HG03135 (cell line): ENCODE measurements at regions not wholly inside any gene's neighbourhood (a gene's known extent, or its start where the extent isn't known, plus 50 kb on each side); places are given as distances from the start of the nearest gene placed in this dataset.

Experiments
- ATAC-seq: cut with Tn5 transposase; IDR thresholded peaks from one replicate; pipeline ENCODE4 v1.9.1; 2021; ENCODE audit warnings: mild to moderate bottlenecking, moderate library complexity; ENCODE audit not compliant: unreplicated experiment

DNA sequence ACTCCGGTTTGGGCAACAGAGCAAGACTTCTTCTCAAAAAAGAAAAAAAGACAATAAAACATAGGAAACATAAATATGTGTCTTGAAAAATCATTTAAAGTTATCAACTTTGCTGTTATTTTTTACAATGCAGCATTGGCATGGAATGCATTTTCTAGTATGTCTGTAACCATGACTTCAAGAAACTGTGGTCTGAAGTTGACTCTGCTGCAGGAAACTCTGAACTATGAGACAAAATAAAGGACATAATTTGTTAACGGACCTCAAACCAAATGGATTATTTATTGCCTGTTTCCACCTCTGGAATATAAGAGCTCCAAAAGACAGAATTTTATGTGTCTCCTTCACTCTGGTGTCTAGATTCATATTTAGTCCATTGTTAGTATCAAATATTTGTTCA is 79.1 kb downstream of the TRIB2 start:
- ATAC-seq, result no peak

- ATAC-seq, result no peak
These were observed 79.9 kb downstream of the TRIB2 start for GRCh38 chr2:12796657-12797056.

DNA sequence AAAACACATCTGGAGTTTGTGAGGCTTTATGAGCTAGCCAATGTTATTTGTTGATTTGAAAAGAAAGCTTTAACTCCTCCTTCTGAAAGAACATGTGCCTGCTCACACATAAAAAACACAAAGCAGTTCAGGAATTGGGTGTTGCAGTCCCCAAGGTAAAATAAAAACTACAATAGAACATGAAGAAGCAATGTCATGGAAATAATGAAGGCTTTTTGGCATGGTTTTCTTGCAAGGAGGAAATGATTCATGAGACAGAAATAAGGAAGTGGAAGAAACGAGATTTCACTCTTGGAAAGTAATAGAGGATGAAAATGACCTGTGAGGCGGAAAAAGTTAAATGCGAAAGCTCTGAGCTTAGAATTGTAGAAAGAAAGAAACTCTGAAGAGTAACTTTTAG is 81.1 kb downstream of the TRIB2 start:
- ATAC-seq, result no peak

DNA sequence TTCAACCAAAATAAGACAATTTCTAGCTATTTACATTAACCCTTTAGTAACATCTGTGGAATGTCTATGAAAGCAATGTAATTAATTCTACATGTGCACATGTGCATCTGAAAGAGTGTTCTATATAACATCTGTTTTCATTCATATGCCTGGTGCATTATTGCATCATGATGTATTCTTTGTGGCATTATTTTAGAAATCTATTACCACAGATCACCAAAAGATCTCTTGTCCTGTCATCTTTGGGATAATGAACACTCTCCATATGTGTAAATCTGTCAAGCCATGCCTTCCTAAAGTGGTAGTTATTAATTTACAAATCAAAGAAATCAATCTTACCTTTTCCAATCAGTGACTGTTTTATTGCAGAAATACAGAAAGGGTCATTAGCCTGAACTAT is 86.9 kb downstream of the TRIB2 start:
- ATAC-seq, result no peak

GRCh38 chr2:12804091-12804856 is 87.5 kb downstream of the TRIB2 start:
- no peak for ATAC-seq

DNA sequence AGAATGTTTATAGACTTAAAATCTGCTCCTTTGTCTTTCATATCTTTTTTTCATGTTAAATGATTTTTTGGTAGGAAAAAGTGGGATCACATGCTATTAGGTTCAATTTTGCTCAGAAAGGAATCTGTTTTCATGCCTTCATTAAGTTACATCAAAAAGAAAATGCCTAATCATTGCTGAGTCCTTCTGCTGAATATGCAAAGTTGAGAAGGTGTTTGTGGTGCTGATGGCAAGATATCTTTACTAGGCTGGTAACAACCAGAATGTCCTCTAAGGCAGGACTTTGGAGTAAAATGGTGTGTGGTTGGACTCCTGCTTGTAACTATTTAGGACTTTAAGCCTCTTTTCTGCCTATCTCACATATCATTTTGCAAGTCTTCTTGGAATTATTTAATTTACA is 88.3 kb downstream of the TRIB2 start:
- no peak for ATAC-seq

DNA sequence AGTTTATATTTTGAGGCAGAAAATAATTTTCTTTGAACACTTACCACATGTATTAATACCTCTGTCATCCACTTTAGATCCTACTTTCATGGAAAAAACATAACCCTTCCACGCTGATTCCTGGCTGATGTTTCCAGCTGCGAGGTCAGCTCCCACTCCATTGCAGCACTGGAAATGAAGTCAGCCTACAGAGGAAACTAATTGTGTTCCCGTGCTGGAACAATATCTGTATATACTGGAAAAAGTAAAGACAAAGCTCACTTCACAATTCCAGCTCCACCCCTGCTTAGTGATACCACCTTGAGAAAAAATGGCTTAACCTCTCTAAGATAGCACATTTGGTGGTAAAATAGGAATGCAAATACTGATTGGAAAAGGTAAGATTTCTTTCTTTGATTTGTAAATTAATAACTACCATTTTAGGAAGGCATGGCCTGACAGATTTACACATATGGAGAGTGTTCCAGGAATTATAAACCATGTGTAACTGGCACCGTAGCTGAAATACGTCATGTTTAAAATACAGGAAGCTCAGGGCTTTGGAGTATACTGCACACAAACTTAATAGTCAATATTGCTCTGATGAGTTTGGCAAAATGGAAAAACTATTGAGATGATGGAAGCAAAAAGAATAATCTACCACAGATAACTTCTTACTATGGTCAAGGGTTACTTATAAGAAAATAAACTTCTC is 90.0 kb downstream of the TRIB2 start:
- ATAC-seq, result no peak

DNA sequence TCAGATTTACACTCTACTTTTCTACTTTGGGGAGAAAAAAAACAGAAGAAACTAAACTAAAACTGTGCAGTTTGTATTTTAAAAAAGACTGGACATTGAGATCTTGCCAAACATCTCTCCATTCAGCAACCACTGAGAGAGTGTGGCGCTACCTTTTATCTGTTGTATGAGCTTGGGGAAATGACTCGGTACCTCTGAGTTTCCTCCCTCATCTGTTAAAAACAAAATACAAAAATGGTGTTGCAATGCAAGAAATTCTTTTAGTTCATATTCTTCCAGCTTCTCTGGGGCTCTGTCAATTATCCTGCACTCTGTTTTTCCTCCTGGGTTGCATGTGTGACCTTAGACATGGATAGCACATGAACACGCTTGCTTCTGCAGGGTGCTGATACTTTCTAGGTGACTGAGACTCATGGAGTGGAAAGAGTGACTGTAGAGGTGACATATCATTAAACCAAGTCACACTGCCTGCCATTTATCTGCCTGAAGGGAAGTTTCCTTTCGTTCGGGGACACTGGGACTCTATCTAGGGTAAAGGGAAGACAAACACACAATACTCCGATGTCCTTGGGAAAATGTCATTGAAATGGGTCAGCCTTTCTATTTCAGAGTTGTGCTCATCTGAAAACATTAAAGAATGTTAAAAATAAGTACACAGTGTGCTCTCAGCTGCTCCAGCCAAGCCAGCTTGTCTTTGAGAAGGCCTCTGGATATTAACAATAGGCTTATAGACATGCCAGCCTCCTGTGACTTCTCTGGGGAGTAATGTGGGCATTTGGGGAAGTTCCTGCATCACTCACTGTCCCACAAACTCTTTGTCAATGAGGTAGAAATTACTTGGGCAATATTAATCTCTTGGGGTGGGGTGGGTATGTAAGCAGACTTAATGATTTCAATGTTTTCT is 91.4 kb downstream of the TRIB2 start:
- ATAC-seq, result no peak

- no peak for ATAC-seq
These were observed 92.8 kb downstream of the TRIB2 start for GRCh38 chr2:12809526-12809925.

DNA sequence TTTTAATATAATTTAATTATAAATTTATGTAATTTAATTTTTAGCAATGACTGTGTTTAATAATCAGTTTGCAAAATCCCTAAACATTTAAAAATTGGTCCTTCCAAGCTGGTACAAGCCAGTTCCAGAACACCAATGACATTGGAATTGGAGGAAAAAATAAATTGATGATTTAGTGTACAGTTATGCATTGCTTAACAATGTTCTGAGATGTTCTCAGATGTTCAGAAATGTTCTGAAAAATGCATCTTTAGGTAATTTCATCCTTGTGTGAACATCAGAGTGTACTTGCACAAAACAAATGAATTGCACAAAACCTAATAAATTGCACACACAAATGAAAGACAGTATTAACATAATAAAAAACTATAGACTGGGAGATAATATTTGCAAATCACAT is 95.2 kb downstream of the TRIB2 start:
- no peak for ATAC-seq

DNA sequence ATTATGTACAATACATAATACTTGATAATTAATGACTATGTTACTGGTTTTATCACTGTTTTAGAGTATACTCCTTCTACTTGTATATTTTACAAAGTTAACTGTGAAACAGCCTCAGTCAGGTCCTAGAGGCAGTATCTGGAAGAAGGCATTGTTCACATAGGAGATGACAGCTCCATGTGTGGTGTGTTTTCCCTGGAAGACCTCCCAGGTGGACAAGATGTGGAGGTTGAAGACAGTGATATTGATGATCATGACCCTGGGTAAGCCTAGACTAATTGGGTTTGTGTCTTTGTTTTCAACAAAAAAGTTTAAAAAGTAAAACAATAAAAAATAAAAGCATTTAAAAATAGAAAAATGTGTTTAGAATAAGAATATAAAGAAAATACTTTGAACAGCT is 96.4 kb downstream of the TRIB2 start:
- no peak for ATAC-seq

- no peak for ATAC-seq
These were observed 99.9 kb downstream of the TRIB2 start for GRCh38 chr2:12816379-12817306.

- no peak for ATAC-seq
These were observed 101.1 kb downstream of the TRIB2 start for GRCh38 chr2:12817870-12818269.

GRCh38 chr2:12818416-12819102 is 101.8 kb downstream of the TRIB2 start:
- no peak for ATAC-seq

- ATAC-seq, result no peak
These were observed 102.4 kb downstream of the TRIB2 start for GRCh38 chr2:12819103-12819475.

- ATAC-seq, result no peak
These were observed 103.0 kb downstream of the TRIB2 start for GRCh38 chr2:12819721-12820120.

DNA sequence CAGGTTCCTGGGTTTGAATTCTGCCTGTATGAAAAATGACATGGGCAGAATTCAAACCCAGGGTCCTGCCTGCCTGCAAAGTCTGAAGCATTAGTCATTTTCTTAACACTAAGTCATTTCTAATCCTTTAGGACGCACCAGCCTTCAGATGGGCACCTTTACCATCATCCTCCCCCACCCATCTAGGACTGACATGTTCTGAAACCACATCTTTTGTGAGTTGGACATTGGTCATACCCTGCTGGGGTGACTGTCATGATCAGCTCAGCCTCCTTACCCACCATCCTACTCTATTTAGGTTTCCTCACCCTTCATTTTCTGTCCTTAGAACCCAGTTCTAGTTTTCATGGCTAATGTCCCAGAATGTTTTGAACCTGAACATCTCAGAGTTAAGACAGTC is 104.9 kb downstream of the TRIB2 start:
- no peak for ATAC-seq

DNA sequence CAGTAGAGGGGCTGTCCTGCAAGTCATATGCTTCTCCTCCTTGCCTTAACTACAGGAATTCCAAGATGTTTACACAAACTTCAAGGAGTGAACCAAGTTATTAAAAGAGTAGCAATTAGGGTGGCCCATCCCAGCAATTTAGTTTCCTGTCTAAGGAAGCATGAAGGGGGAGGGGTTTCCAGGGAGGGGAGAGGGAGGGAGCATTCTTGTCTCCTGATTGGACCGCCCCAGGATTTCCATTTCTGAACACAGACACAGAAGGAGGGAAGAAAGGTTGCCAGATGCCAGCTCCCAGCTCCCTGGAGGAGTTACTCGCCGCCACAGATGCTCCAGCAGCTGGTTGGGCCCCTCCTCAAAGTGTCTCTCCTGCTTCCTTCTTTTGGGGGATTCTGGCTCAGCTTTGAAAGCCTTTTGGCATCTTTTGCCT is 107.6 kb downstream of the TRIB2 start:
- no peak for ATAC-seq

DNA sequence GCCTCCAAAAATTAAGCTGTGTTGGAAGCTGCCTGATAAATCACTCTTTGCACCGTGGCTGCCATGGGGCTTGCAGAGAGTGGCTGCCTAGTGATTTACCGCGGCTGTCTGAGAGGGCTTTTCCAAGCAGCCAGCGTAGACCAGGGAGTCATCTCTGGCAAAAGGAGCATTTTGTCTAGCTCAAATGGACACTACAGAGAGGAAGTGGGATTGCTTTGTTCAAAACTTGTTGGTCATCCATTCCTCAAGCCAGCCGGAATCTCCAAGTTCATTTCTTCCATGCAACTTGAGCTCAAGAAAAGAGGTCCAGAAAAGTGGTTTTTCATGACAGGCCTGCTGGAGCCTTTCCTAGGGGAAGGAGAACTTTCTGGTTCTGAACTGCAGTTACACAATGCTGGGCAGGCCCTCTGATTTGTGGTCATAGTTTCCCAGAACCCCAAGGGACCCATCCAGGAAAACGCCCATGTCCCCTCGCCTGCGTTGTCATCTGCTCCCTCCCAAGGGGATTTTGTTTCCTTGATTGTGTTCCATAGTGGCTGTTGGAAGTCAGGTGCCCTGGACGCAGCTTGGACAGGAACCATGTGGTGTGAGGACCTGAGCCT is 108.1 kb downstream of the TRIB2 start:
- no peak for ATAC-seq

DNA sequence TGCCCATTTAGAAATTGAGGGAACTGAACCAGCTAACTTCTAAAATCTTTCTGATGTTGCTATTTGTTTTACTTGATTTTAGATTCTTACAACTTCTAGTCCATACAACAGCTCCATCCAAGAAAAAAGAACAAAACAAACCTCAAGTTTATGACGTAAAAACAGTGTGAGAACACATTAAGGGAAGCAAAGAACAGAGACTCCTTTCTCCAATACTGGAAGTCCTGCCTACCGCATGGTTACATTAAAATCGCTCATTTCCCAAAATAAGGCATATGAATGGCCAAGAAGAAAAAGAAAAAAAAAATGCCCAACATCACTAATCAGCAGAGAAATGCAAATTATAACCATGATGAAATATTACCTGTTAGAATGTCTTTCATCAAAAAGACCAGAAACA is 110.0 kb downstream of the TRIB2 start:
- no peak for ATAC-seq
